CD14-positive monocyte (primary cell): ENCODE measurements at regions not wholly inside any gene's neighbourhood (a gene's known extent, or its start where the extent isn't known, plus 50 kb on each side); places are given as distances from the start of the nearest gene placed in this dataset.

Experiments
- DNase-seq, 3 donors: peaks; one replicate each; pipeline ENCODE4 v3.0.0-alpha.2; 2011 to 2022
- H2AFZ ChIP-seq: 2 replicates; pipeline ENCODE4 v1.6.0; 2012; ENCODE audit warnings: mild to moderate bottlenecking, low read depth, low read length, inconsistent platforms; ENCODE audit not compliant: insufficient read depth, poor library complexity, severe bottlenecking
- H3K27ac ChIP-seq, 2 donors: 1 replicate in 1 of 2; 2 replicates in 1 of 2; pipeline ENCODE4 v1.5.1; 2012 to 2013; ENCODE audit warnings: low read length in 2 of 2, control low read depth in 1 of 2, inconsistent platforms in 1 of 2, low read depth in 1 of 2, mild to moderate bottlenecking in 1 of 2
- H3K27me3 ChIP-seq, 2 donors: one replicate each; pipeline versions ENCODE4 v1.6.0 to v1.6.1; 2011 to 2013; ENCODE audit warnings: low read length in 2 of 2; ENCODE audit not compliant: control insufficient read depth in 2 of 2, insufficient read depth in 2 of 2
- H3K36me3 ChIP-seq, 2 donors: replicated peaks in 1 of 2; 1 replicate in 1 of 2; 2 replicates in 1 of 2; pipeline versions ENCODE4 v1.5.1 to v1.6.1; 2012 to 2013; ENCODE audit warnings: low read length in 2 of 2, control low read depth in 1 of 2, inconsistent platforms in 1 of 2, mild to moderate bottlenecking in 1 of 2; ENCODE audit not compliant: insufficient read depth in 2 of 2, control insufficient read depth in 1 of 2
- H3K4me1 ChIP-seq, 2 donors: 1 replicate in 1 of 2; 2 replicates in 1 of 2; pipeline versions ENCODE4 v1.5.1 to v1.6.1; 2012 to 2013; ENCODE audit warnings: low read length in 2 of 2, control low read depth in 1 of 2, inconsistent platforms in 1 of 2, mild to moderate bottlenecking in 1 of 2, moderate library complexity in 1 of 2; ENCODE audit not compliant: insufficient read depth in 2 of 2, control insufficient read depth in 1 of 2
- H3K4me2 ChIP-seq: replicated peaks from 2 replicates; pipeline ENCODE3; 2012; ENCODE audit warnings: low read length, moderate library complexity, mild to moderate bottlenecking; ENCODE audit not compliant: poor library complexity, severe bottlenecking; ENCODE audit errors: extremely low read depth
- H3K4me3 ChIP-seq, 3 experiments: fragments of 200-600 bp in 1 of 3; sonication (generic) in 1 of 3; replicated peaks in 1 of 3; 1 replicate in 2 of 3; 2 replicates in 1 of 3; pipeline ENCODE4 v1.5.1; 2011 to 2013; ENCODE audit warnings: low read length in 3 of 3, mild to moderate bottlenecking in 3 of 3, control low read depth in 2 of 3, low read depth in 2 of 3, inconsistent platforms in 1 of 3, moderate library complexity in 1 of 3
- H3K79me2 ChIP-seq: 2 replicates; pipeline ENCODE4 v1.6.0; 2012; ENCODE audit warnings: mild to moderate bottlenecking, control low read depth, inconsistent platforms, low read length, moderate library complexity; ENCODE audit not compliant: insufficient read depth
- H3K9ac ChIP-seq: 2 replicates; pipeline ENCODE4 v1.6.0; 2017; ENCODE audit warnings: low read length, mild to moderate bottlenecking; ENCODE audit not compliant: insufficient read depth, poor library complexity, severe bottlenecking
- H3K9me3 ChIP-seq, 2 donors: replicated peaks in 1 of 2; 1 replicate in 1 of 2; 2 replicates in 1 of 2; pipeline versions ENCODE4 v1.5.1 to v1.6.1; 2012 to 2013; ENCODE audit warnings: low read length in 2 of 2, control low read depth in 1 of 2; ENCODE audit not compliant: control insufficient read depth in 1 of 2, insufficient read depth in 1 of 2
- H4K20me1 ChIP-seq: 2 replicates; pipeline ENCODE4 v1.6.0; 2012; ENCODE audit warnings: mild to moderate bottlenecking, low read length, control low read depth, moderate library complexity; ENCODE audit not compliant: insufficient read depth
- H3K27ac Mint-ChIP-seq, 7 donors: one replicate each; pipeline ENCODE4 v1.8.0; 2020; ENCODE audit warnings: mild to moderate bottlenecking in 7 of 7, mixed read lengths in 7 of 7, moderate library complexity in 6 of 7, inconsistent platforms in 2 of 7
- H3K27me3 Mint-ChIP-seq, 3 donors: one replicate each; pipeline ENCODE4 v1.8.0; 2021 to 2022; ENCODE audit warnings: low read depth in 3 of 3, mild to moderate bottlenecking in 3 of 3, mixed read lengths in 3 of 3, moderate library complexity in 3 of 3, inconsistent platforms in 1 of 3
- H3K36me3 Mint-ChIP-seq, 2 donors: one replicate each; pipeline ENCODE4 v1.8.0; 2020; ENCODE audit warnings: mixed read lengths in 2 of 2, inconsistent platforms in 1 of 2, mild to moderate bottlenecking in 1 of 2
- H3K4me1 Mint-ChIP-seq: one replicate; pipeline ENCODE4 v1.8.0; 2020; ENCODE audit warnings: mild to moderate bottlenecking, mixed read lengths
- H3K4me3 Mint-ChIP-seq, 2 donors: one replicate each; pipeline ENCODE4 v1.8.0; 2020; ENCODE audit warnings: mild to moderate bottlenecking in 2 of 2, mixed read lengths in 2 of 2, moderate library complexity in 1 of 2
- H3K9me3 Mint-ChIP-seq, 7 donors: one replicate each; pipeline ENCODE4 v1.8.0; 2020 to 2022; ENCODE audit warnings: mixed read lengths in 7 of 7, mild to moderate bottlenecking in 6 of 7, moderate library complexity in 6 of 7, inconsistent platforms in 2 of 7
- CTCF ChIP-seq: fragments of 200-600 bp; IDR thresholded peaks from one replicate; pipeline ENCODE4 v1.8.0; 2022; ENCODE audit warnings: antibody characterized with exemption, mild to moderate bottlenecking
- WGBS: methylation state at CpG from one replicate; pipeline ENCODE4 v1.1.5; 2013; ENCODE audit warnings: missing lambda C conversion rate; ENCODE audit not compliant: insufficient coverage; 5-methylcytosine and 5-hydroxymethylcytosine counted together
- intact Hi-C, 2 donors: fragments of 100-400 bp; cut with micrococcal nuclease; formaldehyde crosslinking; loops; one replicate each; pipeline versions ENCODE4 v1.15.0 to v1.15.1; 2023

- no peaks in the 10 kb centered on the region for H3K27me3 ChIP-seq
- H3K9ac ChIP-seq, result no peak overlapping the region
- 100% methylated on average over 1 of the region's 9 CpGs for WGBS
- H3K27ac ChIP-seq, result no peak overlapping the region
- H3K36me3 ChIP-seq, result no peaks in the 10 kb centered on the region
- H2AFZ ChIP-seq, result no peak overlapping the region
- H3K4me3 ChIP-seq, result no peak overlapping the region
- Mint-ChIP-seq H3K27me3 (peaks cover 0 to 4% (median 2%) of the 10 kb centered on the region in 3 donors), H3K27ac (no peak overlapping the region), H3K4me3 (peak overlapping the region in 1 of 2 donors; percentile 8), H3K4me1 (no peaks in the 10 kb centered on the region), H3K36me3 (no peaks in the 10 kb centered on the region), H3K9me3 (peaks cover 0 to 6% (median 0%) of the 10 kb centered on the region in 7 donors)
- no peaks in the 10 kb centered on the region for H3K9me3 ChIP-seq
- H3K4me1 ChIP-seq, result no peaks in the 10 kb centered on the region
- DNase-seq, result no peak
- H3K79me2 ChIP-seq, result no peaks in the 10 kb centered on the region
- intact Hi-C loops, result no loop called here
- H4K20me1 ChIP-seq, result no peaks in the 10 kb centered on the region
- TF ChIP-seq CTCF, result no peak
- no peak overlapping the region for H3K4me2 ChIP-seq
Observed at GRCh38 chr14:98189511-98189910, 1082.5 kb downstream of the BCL11B start.

GRCh38 chr14:98189944-98190343 lies 1082.1 kb downstream of the BCL11B start:
- no peaks in the 10 kb centered on the region for H3K79me2 ChIP-seq
- TF ChIP-seq CTCF, result no peak
- WGBS, result no CpG with 5 or more reads among the region's 1 CpG
- H3K9me3 ChIP-seq, result no peaks in the 10 kb centered on the region
- H3K4me2 ChIP-seq, result no peak overlapping the region
- H3K36me3 Mint-ChIP-seq, result no peaks in the 10 kb centered on the region
- H3K4me1 Mint-ChIP-seq, result no peaks in the 10 kb centered on the region
- peaks cover 0 to 4% (median 2%) of the 10 kb centered on the region in 3 donors for H3K27me3 Mint-ChIP-seq
- no peaks in the 10 kb centered on the region for H3K4me1 ChIP-seq
- no peak overlapping the region for H3K4me3 ChIP-seq
- no peaks in the 10 kb centered on the region for H3K27me3 ChIP-seq
- H2AFZ ChIP-seq, result no peak overlapping the region
- peaks cover 0 to 6% (median 0%) of the 10 kb centered on the region in 7 donors for H3K9me3 Mint-ChIP-seq
- DNase-seq, result no peak
- H3K9ac ChIP-seq, result no peak overlapping the region
- H4K20me1 ChIP-seq, result no peaks in the 10 kb centered on the region
- no peak overlapping the region for H3K27ac Mint-ChIP-seq
- H3K4me3 Mint-ChIP-seq, result no peak overlapping the region
- H3K36me3 ChIP-seq, result no peaks in the 10 kb centered on the region
- no peak overlapping the region for H3K27ac ChIP-seq
- intact Hi-C loops, result no loop called here
